Rectal smooth muscle tissue (tissue), 1 donor: ENCODE measurements at regions not wholly inside any gene's neighbourhood (a gene's known extent, or its start where the extent isn't known, plus 50 kb on each side); places are given as distances from the start of the nearest gene placed in this dataset.
"Not testable (repeated sequence)": the region's sequence is repeated elsewhere in the genome, so short reads cannot be mapped to it uniquely, and the experiment has no call there.

Experiments used
- H3K27ac ChIP-seq: one replicate; pipeline ENCODE4 v1.7.0; 2013; ENCODE audit warnings: low read depth, low read length, inconsistent platforms
- H3K27me3 ChIP-seq: one replicate; pipeline ENCODE4 v1.7.0; 2013; ENCODE audit warnings: low read length; ENCODE audit not compliant: control insufficient read depth, insufficient read depth
- H3K36me3 ChIP-seq: one replicate; pipeline ENCODE4 v1.7.0; 2013; ENCODE audit warnings: low read length; ENCODE audit not compliant: control insufficient read depth, insufficient read depth
- H3K4me1 ChIP-seq: one replicate; pipeline ENCODE4 v1.7.0; 2013; ENCODE audit warnings: low read length; ENCODE audit not compliant: control insufficient read depth, insufficient read depth
- H3K4me3 ChIP-seq: one replicate; pipeline ENCODE4 v1.7.0; 2013; ENCODE audit warnings: low read length
- H3K9ac ChIP-seq: one replicate; pipeline ENCODE4 v1.7.0; 2013; ENCODE audit warnings: low read length

DNA sequence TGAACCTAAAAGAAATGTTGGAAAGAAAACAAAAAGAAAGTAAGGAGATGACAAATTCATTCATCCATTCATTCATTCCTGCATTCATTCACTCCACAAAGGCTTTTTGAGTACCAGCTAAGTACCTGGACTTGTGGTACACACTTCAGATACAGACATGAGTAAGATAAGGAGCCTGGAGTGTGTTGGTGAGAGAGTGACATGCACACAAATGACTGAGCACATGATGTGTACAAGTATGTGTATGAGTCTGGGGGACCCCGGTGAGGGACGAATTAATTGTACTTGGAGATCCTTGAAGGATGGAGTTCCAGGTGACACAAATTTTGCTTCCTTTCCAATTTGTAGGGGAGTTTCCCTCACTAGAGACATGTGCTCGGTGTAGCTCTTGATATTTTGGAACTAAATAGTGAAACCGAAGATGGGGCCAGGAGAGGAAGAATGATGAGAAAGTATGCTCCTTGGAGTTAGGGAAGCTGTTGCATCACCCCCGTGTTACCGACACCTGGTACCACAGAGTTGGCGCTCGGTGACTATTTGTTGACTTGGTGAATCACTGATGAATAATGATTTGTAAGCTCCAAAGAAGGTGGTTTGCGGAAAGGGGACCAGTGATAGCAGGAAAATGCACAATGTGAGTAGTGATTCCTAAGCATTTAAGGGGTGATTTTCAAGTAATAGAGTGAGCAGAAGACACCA lies 509.8 kb downstream of the CCDC171 start:
- Histone ChIP-seq H3K9ac (no peak overlapping the region), H3K4me3 (no peak overlapping the region), H3K27me3 (no peaks in the 10 kb centered on the region), H3K36me3 (no peaks in the 10 kb centered on the region), H3K27ac (no peak overlapping the region), H3K4me1 (no peaks in the 10 kb centered on the region)

DNA sequence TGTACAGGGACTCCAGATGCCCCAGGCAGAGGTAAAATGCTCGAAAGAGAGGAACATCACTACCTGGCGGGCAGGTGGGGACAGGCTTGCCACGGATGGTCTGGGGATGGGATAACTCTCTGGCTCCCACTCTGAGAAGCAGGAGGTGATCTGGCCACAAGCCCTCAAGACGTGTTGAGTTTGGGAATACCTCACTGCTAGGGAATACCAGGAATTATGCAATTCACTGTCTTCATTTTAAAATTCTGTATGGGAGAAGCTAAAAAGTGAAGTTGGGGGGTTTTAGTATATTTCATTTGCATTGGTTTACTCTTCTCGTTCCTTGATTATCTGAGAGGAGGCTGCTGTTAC lies 510.4 kb downstream of the CCDC171 start:
- H3K36me3 ChIP-seq: no peaks in the 10 kb centered on the region
- no peak overlapping the region for H3K9ac ChIP-seq
- no peak overlapping the region for H3K4me3 ChIP-seq
- no peaks in the 10 kb centered on the region for H3K4me1 ChIP-seq
- no peak overlapping the region for H3K27ac ChIP-seq
- no peaks in the 10 kb centered on the region for H3K27me3 ChIP-seq

DNA sequence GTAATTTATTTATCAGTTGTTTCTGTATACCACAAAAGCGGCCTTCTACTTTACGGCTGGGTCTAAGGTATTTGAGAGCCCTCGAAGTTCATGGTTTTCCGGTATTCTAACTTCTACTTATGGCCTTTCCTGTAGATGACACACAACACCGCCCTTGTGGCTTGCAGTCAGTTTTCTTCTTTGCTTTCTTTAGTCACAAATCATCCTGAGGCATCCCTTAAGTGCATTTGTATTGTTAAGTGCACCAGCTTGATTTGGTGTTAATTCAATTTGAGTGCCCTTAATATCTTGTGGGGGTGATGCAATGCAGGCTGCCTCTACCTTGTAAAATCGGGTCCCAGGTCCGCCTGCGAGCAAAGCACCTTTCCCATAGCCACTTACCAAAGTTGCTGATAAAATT lies 511.9 kb downstream of the CCDC171 start:
- H3K27ac ChIP-seq: no peak overlapping the region
- no peak overlapping the region for H3K9ac ChIP-seq
- H3K27me3 ChIP-seq: no peaks in the 10 kb centered on the region

DNA sequence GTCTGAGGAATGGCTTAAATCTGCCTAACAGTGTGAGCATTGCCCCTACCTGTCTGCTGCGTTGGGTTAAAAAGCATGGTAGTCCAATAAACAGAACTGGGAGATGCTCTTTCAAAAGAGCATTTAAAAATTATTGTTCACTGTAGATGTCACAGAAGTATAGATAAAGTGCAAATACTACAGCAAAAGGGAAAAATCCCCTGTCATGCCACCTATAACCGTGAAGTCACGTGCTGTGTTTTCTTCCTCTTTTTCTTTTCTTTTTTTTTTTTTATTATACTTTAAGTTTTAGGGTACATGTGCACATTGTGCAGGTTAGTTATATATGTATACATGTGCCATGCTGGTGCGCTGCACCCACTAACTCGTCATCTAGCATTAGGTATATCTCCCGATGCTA lies 513.4 kb downstream of the CCDC171 start:
- H3K4me1 ChIP-seq, H3K9ac ChIP-seq, H3K4me3 ChIP-seq, H3K27ac ChIP-seq, H3K36me3 ChIP-seq, H3K27me3 ChIP-seq: not testable (repeated sequence)

More for the DNA sequence above, 511.9 kb downstream of the CCDC171 start:
- Histone ChIP-seq H3K4me3 (no peak overlapping the region), H3K4me1 (no peaks in the 10 kb centered on the region), H3K36me3 (no peaks in the 10 kb centered on the region)

DNA sequence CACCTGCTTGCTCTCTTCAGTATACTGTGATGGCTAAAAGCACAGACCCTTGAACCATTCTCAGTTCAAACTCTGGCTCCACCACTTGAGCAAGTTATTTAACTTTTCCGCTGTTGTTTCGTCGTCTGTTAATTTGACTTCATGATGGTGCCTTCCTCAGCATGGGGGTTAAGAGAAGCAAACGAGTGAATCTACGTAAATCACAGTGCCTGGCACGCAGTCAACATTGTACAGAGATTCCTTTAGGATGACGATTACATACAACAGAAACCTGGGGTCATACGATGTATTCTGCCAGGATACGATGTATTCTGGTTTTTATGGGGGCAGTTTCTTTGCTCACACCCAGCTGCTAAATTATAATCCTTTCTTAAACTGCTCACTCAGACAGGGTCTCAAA lies 515.6 kb downstream of the CCDC171 start:
- Histone ChIP-seq H3K27ac (no peak overlapping the region), H3K27me3 (no peaks in the 10 kb centered on the region)

DNA sequence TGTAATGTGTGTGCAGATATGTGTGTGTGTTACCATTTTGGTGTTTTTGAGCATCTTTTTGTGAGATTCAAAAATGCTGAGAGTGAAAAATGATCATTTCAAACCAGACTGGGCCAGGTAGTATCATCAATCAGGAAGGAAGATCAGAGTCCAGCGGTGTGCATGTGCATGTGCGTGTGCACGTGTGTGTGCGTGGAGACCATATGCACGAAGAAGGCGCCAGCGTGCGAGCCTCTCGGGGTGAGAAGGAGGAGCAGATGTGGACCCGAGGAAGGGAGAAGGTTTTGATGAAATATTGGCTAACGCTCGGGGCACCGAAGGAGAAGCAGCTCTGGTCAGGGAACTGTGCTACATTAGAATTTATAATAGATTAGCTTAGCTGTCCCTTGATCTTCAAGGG lies 516.4 kb downstream of the CCDC171 start:
- Histone ChIP-seq H3K36me3 (no peaks in the 10 kb centered on the region), H3K4me3 (no peak overlapping the region), H3K9ac (no peak overlapping the region), H3K27ac (no peak overlapping the region), H3K4me1 (no peaks in the 10 kb centered on the region), H3K27me3 (no peaks in the 10 kb centered on the region)

More for the DNA sequence above, 515.6 kb downstream of the CCDC171 start:
- no peak overlapping the region for H3K9ac ChIP-seq
- no peaks in the 10 kb centered on the region for H3K4me1 ChIP-seq
- no peak overlapping the region for H3K4me3 ChIP-seq
- H3K36me3 ChIP-seq: no peaks in the 10 kb centered on the region

DNA sequence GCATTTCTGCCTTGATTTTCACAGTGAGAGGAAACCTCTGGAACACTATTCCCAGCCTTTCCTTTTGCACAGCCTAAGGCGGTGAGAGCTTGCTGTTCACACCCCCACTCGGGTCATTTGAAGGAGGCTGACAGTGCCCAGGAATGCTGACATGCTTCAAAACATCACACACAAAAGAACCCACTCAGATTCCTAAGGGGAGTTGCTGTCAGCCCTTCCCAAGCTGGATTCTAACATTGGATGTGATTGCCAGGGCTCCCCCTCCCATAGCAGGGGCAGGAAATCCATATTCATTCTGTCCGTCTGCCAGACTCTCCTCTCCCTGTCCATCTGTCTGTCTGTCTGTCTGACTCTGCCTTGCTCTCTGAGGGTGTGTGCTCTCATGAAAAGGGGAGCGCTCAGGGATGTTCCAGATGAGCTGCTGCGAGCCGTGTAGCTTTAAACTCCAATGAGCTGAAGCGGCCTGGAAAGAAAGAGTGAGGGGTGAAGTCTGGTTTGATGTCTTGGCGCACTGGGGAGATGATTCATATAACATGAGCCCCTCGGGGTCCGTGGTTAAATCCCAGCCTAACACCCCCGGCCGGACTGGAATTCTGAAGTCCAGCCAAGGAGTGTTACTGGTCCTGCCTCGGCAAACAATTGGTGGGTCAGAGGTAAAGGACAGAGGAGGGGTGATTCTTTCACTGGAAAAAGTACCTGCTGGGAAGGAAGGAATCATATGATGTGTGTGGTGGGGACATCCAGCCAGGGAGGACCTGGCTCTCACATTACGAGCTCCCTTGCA lies 517.0 kb downstream of the CCDC171 start:
- Histone ChIP-seq H3K36me3 (no peaks in the 10 kb centered on the region), H3K27me3 (no peaks in the 10 kb centered on the region), H3K27ac (no peak overlapping the region), H3K4me1 (no peaks in the 10 kb centered on the region), H3K4me3 (no peak overlapping the region), H3K9ac (no peak overlapping the region)

DNA sequence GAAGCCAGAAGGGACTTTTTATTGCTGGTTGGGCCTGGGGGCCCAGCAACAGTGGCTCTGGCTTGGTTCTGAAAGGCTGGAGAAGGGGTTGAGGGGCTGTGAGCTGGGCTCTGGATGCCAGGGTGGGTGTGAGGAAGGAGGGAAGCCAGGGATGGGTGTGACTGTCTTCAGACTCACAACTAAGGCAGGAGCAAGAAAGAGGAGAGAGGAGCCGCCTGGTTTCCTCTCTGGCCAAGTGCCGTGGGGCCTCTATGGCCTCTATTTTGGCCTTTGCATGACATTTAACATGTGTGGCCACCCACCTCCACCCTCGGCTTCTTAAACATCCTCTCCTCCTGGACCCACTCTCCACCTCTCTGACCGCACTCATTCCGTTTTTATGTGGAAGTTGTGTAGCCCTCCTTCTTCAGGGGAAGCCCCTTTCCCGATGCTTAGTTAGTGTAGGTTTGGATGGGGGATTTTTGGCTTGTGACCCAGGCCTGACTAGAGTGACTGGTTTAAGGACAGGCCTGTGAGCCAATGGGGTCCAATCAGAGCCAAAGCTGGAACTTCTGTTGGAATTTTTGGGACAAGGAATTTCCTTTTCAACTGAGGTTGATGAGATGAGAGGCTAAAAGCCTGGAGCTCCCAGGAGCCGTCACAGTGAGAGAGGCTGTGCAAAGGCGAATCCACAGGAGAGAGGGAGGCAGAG lies 517.8 kb downstream of the CCDC171 start:
- Histone ChIP-seq H3K4me3 (no peak overlapping the region), H3K36me3 (no peaks in the 10 kb centered on the region), H3K27ac (no peak overlapping the region), H3K9ac (no peak overlapping the region), H3K4me1 (no peaks in the 10 kb centered on the region), H3K27me3 (no peaks in the 10 kb centered on the region)

DNA sequence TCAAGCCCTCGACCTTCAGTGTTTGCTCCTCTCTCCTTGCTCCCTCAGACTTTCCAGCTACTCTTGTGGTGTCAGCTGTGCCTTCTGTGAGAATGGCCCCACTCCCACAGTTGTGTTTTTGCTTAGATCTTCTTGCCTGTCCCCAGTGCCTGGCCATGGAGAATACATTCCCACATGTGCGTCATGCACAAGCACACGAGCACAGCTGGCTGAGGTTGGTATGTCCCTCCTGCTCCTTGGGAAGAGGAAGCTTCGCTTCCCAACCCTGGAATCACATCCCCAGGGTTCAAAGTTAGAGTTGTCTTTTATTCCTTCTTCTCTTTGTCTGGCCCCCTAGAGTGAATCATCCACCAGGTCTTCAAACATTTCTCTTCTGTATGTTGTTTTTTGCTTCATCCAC lies 518.6 kb downstream of the CCDC171 start:
- peaks cover 3% of the 10 kb centered on the region for H3K4me1 ChIP-seq
- no peak overlapping the region for H3K4me3 ChIP-seq
- no peak overlapping the region for H3K9ac ChIP-seq
- no peaks in the 10 kb centered on the region for H3K27me3 ChIP-seq
- no peaks in the 10 kb centered on the region for H3K36me3 ChIP-seq
- no peak overlapping the region for H3K27ac ChIP-seq

DNA sequence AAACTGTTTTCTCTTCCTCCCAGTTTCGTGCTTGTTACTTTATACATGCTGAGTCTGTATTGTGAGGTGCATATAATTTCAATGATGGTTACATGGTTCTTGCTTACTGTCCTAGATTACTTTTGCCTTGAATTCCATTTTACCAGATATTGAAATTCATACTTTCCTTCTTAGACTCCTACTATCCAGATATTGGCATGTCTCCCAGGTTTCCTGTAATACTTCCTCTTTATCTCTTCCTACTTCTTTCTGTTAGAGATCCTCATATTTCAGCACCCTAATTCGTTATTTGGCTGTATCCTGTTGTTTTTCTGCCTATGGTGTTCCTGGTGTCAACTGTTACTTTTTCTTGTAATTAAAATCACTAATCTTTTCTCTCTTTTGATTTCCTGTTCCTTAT lies 522.1 kb downstream of the CCDC171 start:
- H3K9ac ChIP-seq: no peak overlapping the region
- H3K36me3 ChIP-seq: no peaks in the 10 kb centered on the region
- H3K27me3 ChIP-seq: no peaks in the 10 kb centered on the region
- no peak overlapping the region for H3K27ac ChIP-seq
- H3K4me3 ChIP-seq: no peak overlapping the region
- peaks cover 6% of the 10 kb centered on the region for H3K4me1 ChIP-seq

DNA sequence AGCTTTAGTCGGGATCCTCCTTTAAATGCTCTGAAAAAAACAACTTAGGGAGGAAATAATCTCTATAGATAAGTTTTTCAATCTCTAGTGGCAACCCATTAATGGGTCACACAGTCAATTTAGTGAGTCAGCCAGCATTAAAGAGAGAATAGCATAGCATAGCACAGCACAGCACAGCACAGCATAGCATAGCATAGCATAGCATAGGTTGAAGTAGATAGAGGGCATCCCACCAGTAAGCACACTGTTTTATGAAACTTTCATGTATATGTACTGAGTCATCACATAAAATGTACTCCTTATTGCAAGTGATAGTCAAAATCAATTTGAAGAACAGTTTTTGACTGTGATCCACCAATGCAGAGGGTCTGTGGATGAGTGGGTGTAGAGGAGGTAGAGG lies 522.9 kb downstream of the CCDC171 start:
- Histone ChIP-seq H3K27ac (no peak overlapping the region), H3K9ac (no peak overlapping the region), H3K36me3 (no peaks in the 10 kb centered on the region), H3K27me3 (no peaks in the 10 kb centered on the region), H3K4me1 (peaks cover 6% of the 10 kb centered on the region), H3K4me3 (no peak overlapping the region)

DNA sequence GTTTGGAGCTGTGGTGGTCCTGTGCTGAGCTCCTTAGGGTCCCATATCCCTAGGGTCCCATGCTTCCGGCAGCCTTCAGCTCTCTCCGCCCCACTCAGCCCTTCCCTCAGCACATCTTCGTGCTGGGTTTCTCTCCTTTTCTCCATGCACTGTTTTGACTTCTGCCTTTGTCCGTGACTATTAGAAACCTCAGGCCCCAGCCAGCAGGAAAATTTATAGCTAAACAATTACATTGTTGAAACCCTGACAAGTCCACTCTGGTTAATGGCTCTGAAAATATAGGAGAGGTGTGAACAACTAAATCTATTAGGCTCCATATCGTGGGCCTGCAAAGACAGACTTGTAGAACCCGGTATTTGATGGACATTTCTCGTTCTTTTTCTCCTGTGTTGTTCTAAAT lies 523.7 kb downstream of the CCDC171 start:
- Histone ChIP-seq H3K4me3 (no peak overlapping the region), H3K9ac (no peak overlapping the region), H3K4me1 (peaks cover 6% of the 10 kb centered on the region), H3K27ac (no peak overlapping the region), H3K36me3 (no peaks in the 10 kb centered on the region), H3K27me3 (no peaks in the 10 kb centered on the region)
